ENCODE measurements at regions not wholly inside any gene's neighbourhood (a gene's known extent, or its start where the extent isn't known, plus 50 kb on each side); places are given as distances from the start of the nearest gene placed in this dataset.
"Not testable (repeated sequence)": the region's sequence is repeated elsewhere in the genome, so short reads cannot be mapped to it uniquely, and the experiment has no call there.

GRCh38 chr3:59380146-59380545, 330.3 kb upstream of the CFAP20DC start:
- H3K27ac Mint-ChIP-seq = no peak overlapping the region
- ChIA-PET POLR2A (no interaction called here), CTCF (no interaction called here)
- H3K9me3 Mint-ChIP-seq = no peaks in the 10 kb centered on the region
- H3K4me3 Mint-ChIP-seq = no peak overlapping the region
- peaks cover 4% of the 10 kb centered on the region for H3K27me3 Mint-ChIP-seq
- no peaks in the 10 kb centered on the region for H3K36me3 Mint-ChIP-seq
- peaks cover 27% of the 10 kb centered on the region for H3K4me1 Mint-ChIP-seq (ENCODE audit: low read depth)
- intact Hi-C loops (cut with micrococcal nuclease) = loop anchor here (10.0 kb wide), 1 partner anchor 375 kb away; no protein-coding TSS in a partner anchor
- no peak for DNase-seq

GRCh38 chr3:59374818-59375211, 325.0 kb upstream of the CFAP20DC start:
- Mint-ChIP-seq H3K27me3 (peaks cover 2% of the 10 kb centered on the region), H3K36me3 (no peaks in the 10 kb centered on the region), H3K4me3 (no peak overlapping the region), H3K4me1 (ENCODE audit: low read depth) (peaks cover 5% of the 10 kb centered on the region), H3K27ac (no peak overlapping the region), H3K9me3 (no peaks in the 10 kb centered on the region)
- DNase-seq = peak; percentile 28
- intact Hi-C loops (cut with micrococcal nuclease) = no loop called here
- ChIA-PET CTCF (no interaction called here), POLR2A (no interaction called here)

GRCh38 chr3:59374091-59374817, 324.4 kb upstream of the CFAP20DC start:
- DNase-seq = no peak
- Mint-ChIP-seq H3K27ac (no peak overlapping the region), H3K27me3 (peaks cover 2% of the 10 kb centered on the region), H3K4me1 (ENCODE audit: low read depth) (peaks cover 5% of the 10 kb centered on the region), H3K9me3 (no peaks in the 10 kb centered on the region), H3K36me3 (no peaks in the 10 kb centered on the region), H3K4me3 (no peak overlapping the region)
- ChIA-PET POLR2A (no interaction called here), CTCF (no interaction called here)
- intact Hi-C loops (cut with micrococcal nuclease) = no loop called here

- Mint-ChIP-seq H3K9me3 (no peaks in the 10 kb centered on the region), H3K27ac (no peak overlapping the region), H3K36me3 (no peaks in the 10 kb centered on the region), H3K4me3 (no peak overlapping the region), H3K4me1 (ENCODE audit: low read depth) (peaks cover 7% of the 10 kb centered on the region), H3K27me3 (peaks cover 2% of the 10 kb centered on the region)
- DNase-seq = no peak
- intact Hi-C loops (cut with micrococcal nuclease) = no loop called here
- ChIA-PET CTCF (no interaction called here), POLR2A (no interaction called here)
These were observed 322.5 kb upstream of the CFAP20DC start for GRCh38 chr3:59372346-59372745.

GRCh38 chr3:59368900-59369675, 319.3 kb upstream of the CFAP20DC start:
- intact Hi-C loops (cut with micrococcal nuclease) = no loop called here
- no peak overlapping the region for H3K27ac Mint-ChIP-seq
- H3K4me1 Mint-ChIP-seq (ENCODE audit: low read depth) = peaks cover 5% of the 10 kb centered on the region
- CTCF ChIA-PET = interaction anchor here (1.6 kb wide), 1 partner anchor 56 kb away, joined by 5 read pairs; no protein-coding TSS in a partner anchor
- H3K27me3 Mint-ChIP-seq = peaks cover 2% of the 10 kb centered on the region
- H3K4me3 Mint-ChIP-seq = no peak overlapping the region
- DNase-seq = no peak
- no peaks in the 10 kb centered on the region for H3K9me3 Mint-ChIP-seq
- no peaks in the 10 kb centered on the region for H3K36me3 Mint-ChIP-seq
- POLR2A ChIA-PET = no interaction called here

- intact Hi-C loops (cut with micrococcal nuclease) = no loop called here
- ChIA-PET CTCF (interaction anchor here (1.6 kb wide), 1 partner anchor 54 kb away, joined by 5 read pairs; no protein-coding TSS in a partner anchor), POLR2A (no interaction called here)
- DNase-seq = no peak
- H3K4me1 Mint-ChIP-seq (ENCODE audit: low read depth) = peaks cover 5% of the 10 kb centered on the region
- H3K27ac Mint-ChIP-seq = no peak overlapping the region
- H3K4me3 Mint-ChIP-seq = no peak overlapping the region
- no peaks in the 10 kb centered on the region for H3K9me3 Mint-ChIP-seq
- H3K27me3 Mint-ChIP-seq = peaks cover 2% of the 10 kb centered on the region
- no peaks in the 10 kb centered on the region for H3K36me3 Mint-ChIP-seq
These were observed 317.3 kb upstream of the CFAP20DC start for GRCh38 chr3:59367150-59367549.

- CTCF ChIA-PET = no interaction called here
- Mint-ChIP-seq H3K27ac (no peak overlapping the region), H3K4me1 (ENCODE audit: low read depth) (peaks cover 5% of the 10 kb centered on the region), H3K4me3 (no peak overlapping the region), H3K9me3 (no peaks in the 10 kb centered on the region), H3K36me3 (no peaks in the 10 kb centered on the region), H3K27me3 (peaks cover 2% of the 10 kb centered on the region)
- intact Hi-C loops (cut with micrococcal nuclease) = no loop called here
- no peak for DNase-seq
- POLR2A ChIA-PET = no interaction called here
These were observed 316.4 kb upstream of the CFAP20DC start for GRCh38 chr3:59366218-59366617.

- peaks cover 2% of the 10 kb centered on the region for H3K27me3 Mint-ChIP-seq
- intact Hi-C loops (cut with micrococcal nuclease) = no loop called here
- no peak for DNase-seq
- no peak overlapping the region for H3K4me3 Mint-ChIP-seq
- ChIA-PET POLR2A (no interaction called here), CTCF (no interaction called here)
- H3K27ac Mint-ChIP-seq = no peak overlapping the region
- no peaks in the 10 kb centered on the region for H3K9me3 Mint-ChIP-seq
- H3K36me3 Mint-ChIP-seq = no peaks in the 10 kb centered on the region
- H3K4me1 Mint-ChIP-seq (ENCODE audit: low read depth) = peaks cover 5% of the 10 kb centered on the region
These were observed 314.7 kb upstream of the CFAP20DC start for GRCh38 chr3:59364496-59364895.

- DNase-seq; H3K9me3 Mint-ChIP-seq; POLR2A ChIA-PET; H3K27ac Mint-ChIP-seq; intact Hi-C loops (cut with micrococcal nuclease); CTCF ChIA-PET; H3K4me3 Mint-ChIP-seq; H3K4me1 Mint-ChIP-seq (ENCODE audit: low read depth); H3K27me3 Mint-ChIP-seq; H3K36me3 Mint-ChIP-seq: not testable (repeated sequence)
These were observed 310.5 kb upstream of the CFAP20DC start for GRCh38 chr3:59360312-59360711.

- Mint-ChIP-seq H3K4me3 (no peak overlapping the region), H3K4me1 (ENCODE audit: low read depth) (peaks cover 4% of the 10 kb centered on the region), H3K36me3 (no peaks in the 10 kb centered on the region), H3K9me3 (no peaks in the 10 kb centered on the region), H3K27me3 (no peaks in the 10 kb centered on the region), H3K27ac (no peak overlapping the region)
- ChIA-PET CTCF (no interaction called here), POLR2A (no interaction called here)
- DNase-seq = no peak
- intact Hi-C loops (cut with micrococcal nuclease) = no loop called here
These were observed 291.6 kb upstream of the CFAP20DC start for GRCh38 chr3:59341459-59341858.

GRCh38 chr3:59339818-59340217, 290.0 kb upstream of the CFAP20DC start:
- intact Hi-C loops (cut with micrococcal nuclease) = no loop called here
- CTCF ChIA-PET = no interaction called here
- H3K27ac Mint-ChIP-seq = no peak overlapping the region
- no peaks in the 10 kb centered on the region for H3K27me3 Mint-ChIP-seq
- no peaks in the 10 kb centered on the region for H3K9me3 Mint-ChIP-seq
- H3K36me3 Mint-ChIP-seq = no peaks in the 10 kb centered on the region
- POLR2A ChIA-PET = no interaction called here
- peaks cover 4% of the 10 kb centered on the region for H3K4me1 Mint-ChIP-seq (ENCODE audit: low read depth)
- DNase-seq = no peak
- no peak overlapping the region for H3K4me3 Mint-ChIP-seq

- CTCF ChIA-PET = no interaction called here
- intact Hi-C loops (cut with micrococcal nuclease) = no loop called here
- POLR2A ChIA-PET = no interaction called here
- Mint-ChIP-seq H3K9me3 (no peaks in the 10 kb centered on the region), H3K4me1 (ENCODE audit: low read depth) (peaks cover 4% of the 10 kb centered on the region), H3K4me3 (no peak overlapping the region), H3K36me3 (no peaks in the 10 kb centered on the region), H3K27ac (no peak overlapping the region), H3K27me3 (no peaks in the 10 kb centered on the region)
- no peak for DNase-seq
These were observed 289.1 kb upstream of the CFAP20DC start for GRCh38 chr3:59338934-59339333.

GRCh38 chr3:59335338-59335737, 285.5 kb upstream of the CFAP20DC start:
- Mint-ChIP-seq H3K4me1 (ENCODE audit: low read depth) (peaks cover 4% of the 10 kb centered on the region), H3K27ac (no peak overlapping the region), H3K4me3 (no peak overlapping the region), H3K27me3 (no peaks in the 10 kb centered on the region), H3K9me3 (no peaks in the 10 kb centered on the region), H3K36me3 (no peaks in the 10 kb centered on the region)
- intact Hi-C loops (cut with micrococcal nuclease) = no loop called here
- ChIA-PET CTCF (no interaction called here), POLR2A (no interaction called here)
- no peak for DNase-seq
